GM12864 (cell line): ENCODE measurements at regions not wholly inside any gene's neighbourhood (a gene's known extent, or its start where the extent isn't known, plus 50 kb on each side); places are given as distances from the start of the nearest gene placed in this dataset.

ENCODE experiments used
- DNase-seq: peaks from one replicate; pipeline ENCODE4 v3.0.0-alpha.2; 2011; ENCODE audit warnings: low read depth
- H3K4me3 ChIP-seq: 2 replicates; pipeline ENCODE4 v1.5.1; 2011; ENCODE audit warnings: mild to moderate bottlenecking, low read depth, low read length, control low read depth
- CTCF ChIP-seq: IDR thresholded peaks from 2 replicates; pipeline ENCODE4 v1.5.1; 2011; ENCODE audit warnings: low read depth, mild to moderate bottlenecking, moderate library complexity, low read length, control low read depth, inconsistent platforms; ENCODE audit errors: missing control alignments

- H3K4me3 ChIP-seq: no peak overlapping the region
- no peak for DNase-seq
- TF ChIP-seq CTCF: no peak
Measured at GRCh38 chr15:96670389-96670788, 339.9 kb downstream of the NR2F2 start.

- no peak for TF ChIP-seq CTCF
- H3K4me3 ChIP-seq: no peak overlapping the region
- DNase-seq: no peak
Measured at GRCh38 chr15:96672629-96673028, 342.1 kb downstream of the NR2F2 start.

- H3K4me3 ChIP-seq: no peak overlapping the region
- no peak for DNase-seq
- no peak for TF ChIP-seq CTCF
Measured at GRCh38 chr15:96678386-96678785, 347.9 kb downstream of the NR2F2 start.

GRCh38 chr15:96687388-96688107 is 357.0 kb downstream of the NR2F2 start:
- DNase-seq: no peak
- H3K4me3 ChIP-seq: no peak overlapping the region
- no peak for TF ChIP-seq CTCF

- DNase-seq: no peak
- TF ChIP-seq CTCF: no peak
- no peak overlapping the region for H3K4me3 ChIP-seq
Measured at GRCh38 chr15:96690733-96691132, 360.2 kb downstream of the NR2F2 start.

- TF ChIP-seq CTCF: no peak
- DNase-seq: no peak
- H3K4me3 ChIP-seq: no peak overlapping the region
Measured at GRCh38 chr15:96692826-96693225, 362.3 kb downstream of the NR2F2 start.

GRCh38 chr15:96693515-96693914 is 363.0 kb downstream of the NR2F2 start:
- no peak for TF ChIP-seq CTCF
- DNase-seq: no peak
- no peak overlapping the region for H3K4me3 ChIP-seq
